H9 (cell line): ENCODE measurements at regions not wholly inside any gene's neighbourhood (a gene's known extent, or its start where the extent isn't known, plus 50 kb on each side); places are given as distances from the start of the nearest gene placed in this dataset.

ENCODE experiments used
- DNase-seq: peaks from one replicate; pipeline ENCODE4 v3.0.0-alpha.2; 2017
- H2AFZ ChIP-seq: one replicate; pipeline ENCODE4 v1.6.1; 2013; ENCODE audit warnings: mild to moderate bottlenecking, low read length, control low read depth, moderate library complexity
- H2AK5ac ChIP-seq: 2 replicates; pipeline ENCODE4 v1.6.1; 2013; ENCODE audit warnings: low read length, control low read depth, mixed read lengths; ENCODE audit not compliant: insufficient read length
- H2BK120ac ChIP-seq: one replicate; pipeline ENCODE4 v1.6.1; 2013; ENCODE audit warnings: low read depth, mild to moderate bottlenecking, low read length, control low read depth, inconsistent platforms; ENCODE audit not compliant: poor library complexity, severe bottlenecking
- H2BK12ac ChIP-seq: 2 replicates; pipeline ENCODE4 v1.6.1; 2013; ENCODE audit warnings: low read length, control low read depth, mixed read lengths, low read depth; ENCODE audit not compliant: insufficient read length
- H2BK15ac ChIP-seq: 2 replicates; pipeline ENCODE4 v1.6.1; 2013; ENCODE audit warnings: low read depth, low read length, control low read depth
- H2BK20ac ChIP-seq: one replicate; pipeline ENCODE4 v1.6.1; 2013; ENCODE audit warnings: low read depth, mild to moderate bottlenecking, low read length, control low read depth, inconsistent platforms; ENCODE audit not compliant: poor library complexity, severe bottlenecking
- H2BK5ac ChIP-seq: 2 replicates; pipeline ENCODE4 v1.6.1; 2013; ENCODE audit warnings: low read length, control low read depth, mixed read lengths; ENCODE audit not compliant: insufficient read length
- H3K14ac ChIP-seq: 2 replicates; pipeline ENCODE4 v1.6.1; 2013; ENCODE audit warnings: low read length, control low read depth; ENCODE audit not compliant: insufficient read depth
- H3K18ac ChIP-seq: 2 replicates; pipeline ENCODE4 v1.6.1; 2013; ENCODE audit warnings: low read depth, mild to moderate bottlenecking, mixed read lengths, low read length, control low read depth; ENCODE audit not compliant: insufficient read length
- H3K23ac ChIP-seq: 2 replicates; pipeline ENCODE4 v1.6.1; 2013; ENCODE audit warnings: low read length, control low read depth, mixed read lengths, low read depth; ENCODE audit not compliant: insufficient read length
- H3K23me2 ChIP-seq: 2 replicates; pipeline ENCODE4 v1.6.1; 2013; ENCODE audit warnings: low read depth, mild to moderate bottlenecking, mixed read lengths, low read length, control low read depth; ENCODE audit not compliant: insufficient read length, poor library complexity, severe bottlenecking
- H3K27ac ChIP-seq: 2 replicates; pipeline ENCODE4 v1.5.1; 2013; ENCODE audit warnings: low read length, control low read depth, mixed read lengths, low read depth; ENCODE audit not compliant: insufficient read length
- H3K27me3 ChIP-seq: 2 replicates; pipeline ENCODE4 v1.6.1; 2013; ENCODE audit warnings: low read length, control low read depth, inconsistent platforms; ENCODE audit not compliant: insufficient read depth
- H3K4ac ChIP-seq: 2 replicates; pipeline ENCODE4 v1.6.1; 2013; ENCODE audit warnings: low read depth, mild to moderate bottlenecking, control low read depth, inconsistent platforms, low read length, moderate library complexity
- H3K4me1 ChIP-seq: 2 replicates; pipeline ENCODE4 v1.6.1; 2013; ENCODE audit warnings: low read length, control low read depth, inconsistent platforms; ENCODE audit not compliant: insufficient read depth
- H3K4me2 ChIP-seq: 2 replicates; pipeline ENCODE4 v1.6.1; 2013; ENCODE audit warnings: low read length, control low read depth, mixed read lengths; ENCODE audit not compliant: insufficient read length, insufficient read depth
- H3K56ac ChIP-seq: 2 replicates; pipeline ENCODE4 v1.6.1; 2013; ENCODE audit warnings: low read depth, mild to moderate bottlenecking, mixed read lengths, low read length, control low read depth; ENCODE audit not compliant: insufficient read length
- H3K79me1 ChIP-seq: 2 replicates; pipeline ENCODE4 v1.6.1; 2013; ENCODE audit warnings: low read depth, mild to moderate bottlenecking, moderate library complexity, low read length, control low read depth, inconsistent platforms; ENCODE audit not compliant: insufficient read depth, poor library complexity, severe bottlenecking
- H3K79me2 ChIP-seq: 2 replicates; pipeline ENCODE4 v1.6.1; 2013; ENCODE audit warnings: low read length, control low read depth, inconsistent platforms; ENCODE audit not compliant: insufficient read depth
- H3K9ac ChIP-seq: 2 replicates; pipeline ENCODE4 v1.6.1; 2013; ENCODE audit warnings: low read length, control low read depth, mixed read lengths; ENCODE audit not compliant: insufficient read length; ENCODE audit errors: extremely low read depth
- H3K9me3 ChIP-seq: one replicate; pipeline ENCODE4 v1.6.1; 2013; ENCODE audit warnings: low read depth, low read length, inconsistent platforms; ENCODE audit not compliant: control insufficient read depth
- H3T11ph ChIP-seq: one replicate; pipeline ENCODE4 v1.6.1; 2013; ENCODE audit warnings: mild to moderate bottlenecking, low read length, control low read depth, inconsistent platforms
- H4K20me1 ChIP-seq: one replicate; pipeline ENCODE4 v1.6.1; 2013; ENCODE audit not compliant: control insufficient read depth, insufficient read length, insufficient read depth
- H4K5ac ChIP-seq: 2 replicates; pipeline ENCODE4 v1.6.1; 2013; ENCODE audit warnings: low read depth, mild to moderate bottlenecking, mixed read lengths, low read length, control low read depth; ENCODE audit not compliant: insufficient read length
- H4K8ac ChIP-seq: replicated peaks from 2 replicates; pipeline ENCODE4 v1.6.1; 2013; ENCODE audit warnings: low read length, control low read depth, mixed read lengths, low read depth; ENCODE audit not compliant: insufficient read length
- H4K91ac ChIP-seq: 2 replicates; pipeline ENCODE4 v1.6.1; 2013; ENCODE audit warnings: low read depth, mild to moderate bottlenecking, moderate library complexity, mixed read lengths, low read length, control low read depth; ENCODE audit not compliant: insufficient read length
- H3K27ac Mint-ChIP-seq, 3 experiments: 2 replicates in 2 of 3; 3 replicates in 1 of 3; pipeline ENCODE4 v1.8.0; 2020 to 2021; ENCODE audit warnings: mixed read lengths in 3 of 3, mild to moderate bottlenecking in 1 of 3, moderate library complexity in 1 of 3
- H3K27me3 Mint-ChIP-seq: 2 replicates; pipeline ENCODE4 v1.8.0; 2021; ENCODE audit warnings: low read depth, mild to moderate bottlenecking, moderate library complexity, mixed read lengths
- H3K36me3 Mint-ChIP-seq, 3 experiments: 2 replicates in 2 of 3; 3 replicates in 1 of 3; pipeline ENCODE4 v1.8.0; 2020 to 2021; ENCODE audit warnings: low read depth in 3 of 3, mixed read lengths in 3 of 3; ENCODE audit not compliant: insufficient read depth in 1 of 3
- H3K4me1 Mint-ChIP-seq, 2 experiments: 2 replicates each; pipeline ENCODE4 v1.8.0; 2020; ENCODE audit warnings: mixed read lengths in 2 of 2
- H3K4me3 Mint-ChIP-seq, 2 experiments: 2 replicates in 1 of 2; 3 replicates in 1 of 2; pipeline ENCODE4 v1.8.0; 2020 to 2021; ENCODE audit warnings: mild to moderate bottlenecking in 2 of 2, mixed read lengths in 2 of 2, moderate library complexity in 1 of 2
- H3K9me3 Mint-ChIP-seq, 2 experiments: 2 replicates in 1 of 2; 3 replicates in 1 of 2; pipeline ENCODE4 v1.8.0; 2020; ENCODE audit warnings: mild to moderate bottlenecking in 2 of 2, mixed read lengths in 2 of 2, moderate library complexity in 1 of 2
- WGBS: extraction: QIAGEN DNeasy Blood & Tissue Kit; methylation state at CpG from one replicate; pipeline ENCODE4 v1.1.7; 2013; ENCODE audit warnings: missing lambda C conversion rate, low lambda C conversion rate, mixed read lengths; ENCODE audit not compliant: insufficient read length; ENCODE audit errors: extremely low coverage; 5-methylcytosine and 5-hydroxymethylcytosine counted together
- TF ChIP-seq, protein P1 (sequence below): fragments of 200-600 bp; sonication (generic); conservative IDR thresholded peaks from 3 replicates; pipeline ENCODE4 v1.8.0; 2021; ENCODE audit warnings: antibody characterized with exemption, mild to moderate bottlenecking

DNA sequence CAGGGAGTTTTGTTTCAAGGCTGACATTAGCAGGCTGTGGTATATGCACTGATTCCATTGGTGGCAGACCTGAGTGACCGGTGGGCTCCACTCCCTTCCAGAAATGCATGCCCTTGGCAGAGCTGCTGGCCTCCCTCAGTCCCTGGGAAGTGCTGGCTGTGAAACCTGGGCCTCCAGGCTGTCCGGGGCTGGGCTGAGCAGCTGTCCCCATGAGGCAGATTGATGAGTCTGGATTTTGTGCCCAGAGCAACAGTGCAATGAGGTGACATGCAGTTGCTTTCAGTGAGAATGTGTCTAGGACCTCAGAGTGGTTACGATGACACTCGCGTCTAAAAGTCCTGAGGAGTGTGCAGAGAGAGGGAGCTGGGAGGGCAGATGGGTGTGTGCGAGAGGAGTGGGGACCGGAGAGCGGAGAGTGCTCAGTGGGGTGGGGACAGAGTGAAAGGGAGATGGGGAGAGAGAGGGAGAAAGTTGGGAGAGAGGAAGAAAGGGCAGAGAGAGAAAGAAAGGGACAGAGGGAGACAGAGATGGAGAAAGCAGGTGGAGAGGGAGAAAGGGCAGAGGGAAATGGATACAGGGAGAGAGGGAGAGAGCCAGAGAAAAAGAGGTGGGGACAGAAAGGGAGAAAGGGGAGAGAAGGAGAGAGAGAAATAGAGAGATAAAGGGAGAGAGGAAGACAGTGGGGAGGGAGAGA, 978.3 kb downstream of the BRD1 start:
- Histone ChIP-seq H3K14ac (no peak overlapping the region), H3K56ac (no peak overlapping the region)

More for the DNA sequence above, 978.3 kb downstream of the BRD1 start:
- Mint-ChIP-seq H3K4me3 (peak overlapping the region in 1 of 2 experiments; percentile 36; a peak in 1 of 5 replicates), H3K27ac (peak overlapping the region in 2 of 3 experiments; percentile 9 to 91; a peak in 2 of 7 replicates), H3K4me1 (peaks cover 0 to under 1% of the 10 kb centered on the region in 2 experiments; a peak in 1 of 4 replicates), H3K36me3 (peaks cover 0 to 2% (median 0%) of the 10 kb centered on the region in 3 experiments; a peak in 2 of 7 replicates), H3K9me3 (peaks cover under 1 to 2% of the 10 kb centered on the region in 2 experiments; a peak in 4 of 5 replicates), H3K27me3 (peaks cover 12% of the 10 kb centered on the region)
- Histone ChIP-seq H4K8ac (no peak overlapping the region), H3K79me2 (no peaks in the 10 kb centered on the region), H3K4ac (no peak overlapping the region), H3K4me1 (no peaks in the 10 kb centered on the region), H2BK5ac (no peak overlapping the region), H2BK120ac (no peak overlapping the region), H3T11ph (no peak overlapping the region), H3K27ac (no peak overlapping the region), H4K20me1 (no peaks in the 10 kb centered on the region), H3K9me3 (no peaks in the 10 kb centered on the region), H4K5ac (no peak overlapping the region), H2AK5ac (no peak overlapping the region), H4K91ac (no peak overlapping the region), H3K23ac (no peak overlapping the region), H3K27me3 (no peaks in the 10 kb centered on the region), H3K4me2 (no peak overlapping the region), H3K9ac (no peak overlapping the region), H2BK15ac (no peak overlapping the region), H3K23me2 (no peaks in the 10 kb centered on the region), H3K18ac (no peak overlapping the region), H2BK20ac (no peak overlapping the region), H2BK12ac (no peak overlapping the region), H2AFZ (no peak overlapping the region), H3K79me1 (no peaks in the 10 kb centered on the region)
- no CpG with 5 or more reads among the region's 8 CpGs for WGBS
- no peak for DNase-seq
- TF ChIP-seq, protein P1, sequence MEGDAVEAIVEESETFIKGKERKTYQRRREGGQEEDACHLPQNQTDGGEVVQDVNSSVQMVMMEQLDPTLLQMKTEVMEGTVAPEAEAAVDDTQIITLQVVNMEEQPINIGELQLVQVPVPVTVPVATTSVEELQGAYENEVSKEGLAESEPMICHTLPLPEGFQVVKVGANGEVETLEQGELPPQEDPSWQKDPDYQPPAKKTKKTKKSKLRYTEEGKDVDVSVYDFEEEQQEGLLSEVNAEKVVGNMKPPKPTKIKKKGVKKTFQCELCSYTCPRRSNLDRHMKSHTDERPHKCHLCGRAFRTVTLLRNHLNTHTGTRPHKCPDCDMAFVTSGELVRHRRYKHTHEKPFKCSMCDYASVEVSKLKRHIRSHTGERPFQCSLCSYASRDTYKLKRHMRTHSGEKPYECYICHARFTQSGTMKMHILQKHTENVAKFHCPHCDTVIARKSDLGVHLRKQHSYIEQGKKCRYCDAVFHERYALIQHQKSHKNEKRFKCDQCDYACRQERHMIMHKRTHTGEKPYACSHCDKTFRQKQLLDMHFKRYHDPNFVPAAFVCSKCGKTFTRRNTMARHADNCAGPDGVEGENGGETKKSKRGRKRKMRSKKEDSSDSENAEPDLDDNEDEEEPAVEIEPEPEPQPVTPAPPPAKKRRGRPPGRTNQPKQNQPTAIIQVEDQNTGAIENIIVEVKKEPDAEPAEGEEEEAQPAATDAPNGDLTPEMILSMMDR, result no peak
